ENCODE measurements at regions not wholly inside any gene's neighbourhood (a gene's known extent, or its start where the extent isn't known, plus 50 kb on each side); places are given as distances from the start of the nearest gene placed in this dataset.
A peak's percentile ranks its signal among the peaks of the same experiment; 100 is the strongest.

DNA sequence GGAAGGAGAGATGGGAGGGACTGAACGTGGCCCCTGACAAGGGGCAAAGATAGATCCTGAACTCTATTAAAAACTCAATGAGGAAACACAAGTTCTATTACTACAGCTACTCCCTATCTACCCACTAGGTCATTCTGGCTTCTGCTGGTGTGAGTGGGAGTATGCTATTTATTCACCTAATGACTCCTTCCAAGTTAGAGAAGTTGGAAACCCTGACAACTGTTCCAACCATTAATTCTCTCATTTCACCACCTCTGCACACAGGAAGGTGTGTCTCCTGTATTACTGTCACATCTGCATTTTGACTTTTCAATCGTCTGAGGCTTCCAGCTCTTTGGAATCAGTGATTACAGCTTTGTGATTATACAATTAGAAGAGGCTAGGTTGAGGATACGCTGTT lies 169.4 kb upstream of the ADO start:
- Histone ChIP-seq H3K36me3 (ENCODE audit: control insufficient read depth in 4 of 4, insufficient read depth in 4 of 4, low read length in 4 of 4) (no peaks in the 10 kb centered on the region), H3K27ac (ENCODE audit: low read depth in 1 of 2, low read length in 1 of 2) (peak overlapping the region in 1 of 2 donors; percentile 34), H3K27me3 (ENCODE audit: control insufficient read depth in 3 of 3, insufficient read depth in 3 of 3, low read length in 2 of 3) (no peaks in the 10 kb centered on the region), H3K4me3 (no peak overlapping the region), H3K9ac (ENCODE audit: insufficient read depth in 1 of 2, low read length in 2 of 2) (no peak overlapping the region), H3K4me1 (ENCODE audit: control insufficient read depth in 5 of 5, insufficient read depth in 5 of 5, low read length in 5 of 5) (peaks cover 6 to 30% (median 20%) of the 10 kb centered on the region in 5 donors), H3K9me3 (ENCODE audit: control insufficient read depth in 4 of 4, insufficient read depth in 3 of 4, low read length in 3 of 4) (peaks cover 0 to 2% (median 0%) of the 10 kb centered on the region in 4 donors)
- 80 to 86% methylated on average over 3 of the region's 3 CpGs for WGBS, 2 donors
- no peak for DNase-seq
- ATAC-seq (ENCODE audit: insufficient read depth, low FRiP score): no peak
- TF ChIP-seq, protein P1, sequence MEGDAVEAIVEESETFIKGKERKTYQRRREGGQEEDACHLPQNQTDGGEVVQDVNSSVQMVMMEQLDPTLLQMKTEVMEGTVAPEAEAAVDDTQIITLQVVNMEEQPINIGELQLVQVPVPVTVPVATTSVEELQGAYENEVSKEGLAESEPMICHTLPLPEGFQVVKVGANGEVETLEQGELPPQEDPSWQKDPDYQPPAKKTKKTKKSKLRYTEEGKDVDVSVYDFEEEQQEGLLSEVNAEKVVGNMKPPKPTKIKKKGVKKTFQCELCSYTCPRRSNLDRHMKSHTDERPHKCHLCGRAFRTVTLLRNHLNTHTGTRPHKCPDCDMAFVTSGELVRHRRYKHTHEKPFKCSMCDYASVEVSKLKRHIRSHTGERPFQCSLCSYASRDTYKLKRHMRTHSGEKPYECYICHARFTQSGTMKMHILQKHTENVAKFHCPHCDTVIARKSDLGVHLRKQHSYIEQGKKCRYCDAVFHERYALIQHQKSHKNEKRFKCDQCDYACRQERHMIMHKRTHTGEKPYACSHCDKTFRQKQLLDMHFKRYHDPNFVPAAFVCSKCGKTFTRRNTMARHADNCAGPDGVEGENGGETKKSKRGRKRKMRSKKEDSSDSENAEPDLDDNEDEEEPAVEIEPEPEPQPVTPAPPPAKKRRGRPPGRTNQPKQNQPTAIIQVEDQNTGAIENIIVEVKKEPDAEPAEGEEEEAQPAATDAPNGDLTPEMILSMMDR (IDR thresholded peaks at IDR 0.05; ENCODE audit: control extremely low read depth, extremely low read depth): no peak

DNA sequence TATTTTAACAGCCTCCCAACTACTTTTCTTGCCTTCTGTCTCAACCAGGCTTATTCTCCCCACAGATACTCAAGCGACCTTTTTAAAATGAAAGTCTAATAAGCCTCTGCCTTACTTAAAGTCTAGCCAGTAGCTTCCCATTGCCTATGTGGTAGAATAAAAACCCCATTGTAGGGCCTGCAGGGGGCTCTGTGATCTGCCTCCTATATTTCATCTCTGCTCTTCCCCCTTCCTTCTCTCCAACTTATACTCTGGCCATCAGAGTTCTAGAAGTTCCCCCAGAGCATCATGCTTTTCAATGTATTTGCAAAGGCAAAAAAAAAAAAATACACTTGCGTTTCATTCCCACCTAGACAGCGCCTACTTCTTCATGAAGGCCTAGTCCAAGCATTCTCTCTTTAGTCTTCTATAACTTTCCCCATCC lies 167.7 kb upstream of the ADO start:
- no peak overlapping the region for H3K4me3 ChIP-seq
- ATAC-seq (ENCODE audit: insufficient read depth, low FRiP score) (no peak), DNase-seq (peak in 1 of 3 donors; percentile 34)
- peak overlapping the region in 1 of 2 donors; percentile 93 for H3K27ac ChIP-seq (ENCODE audit: low read depth in 1 of 2, low read length in 1 of 2)
- peaks cover 6 to 40% (median 20%) of the 10 kb centered on the region in 5 donors for H3K4me1 ChIP-seq (ENCODE audit: control insufficient read depth in 5 of 5, insufficient read depth in 5 of 5, low read length in 5 of 5)
- H3K27me3 ChIP-seq (ENCODE audit: control insufficient read depth in 3 of 3, insufficient read depth in 3 of 3, low read length in 2 of 3): no peaks in the 10 kb centered on the region
- no peaks in the 10 kb centered on the region for H3K36me3 ChIP-seq (ENCODE audit: control insufficient read depth in 4 of 4, insufficient read depth in 4 of 4, low read length in 4 of 4)
- H3K9me3 ChIP-seq (ENCODE audit: control insufficient read depth in 4 of 4, insufficient read depth in 3 of 4, low read length in 3 of 4): peaks cover 0 to 2% (median 0%) of the 10 kb centered on the region in 4 donors
- TF ChIP-seq, protein P1 (IDR thresholded peaks at IDR 0.05; ENCODE audit: control extremely low read depth, extremely low read depth): no peak
- WGBS, 2 donors: 71 to 73% methylated on average over 3 of the region's 3 CpGs
- peak overlapping the region in 1 of 2 donors; percentile 71 for H3K9ac ChIP-seq (ENCODE audit: insufficient read depth in 1 of 2, low read length in 2 of 2)

DNA sequence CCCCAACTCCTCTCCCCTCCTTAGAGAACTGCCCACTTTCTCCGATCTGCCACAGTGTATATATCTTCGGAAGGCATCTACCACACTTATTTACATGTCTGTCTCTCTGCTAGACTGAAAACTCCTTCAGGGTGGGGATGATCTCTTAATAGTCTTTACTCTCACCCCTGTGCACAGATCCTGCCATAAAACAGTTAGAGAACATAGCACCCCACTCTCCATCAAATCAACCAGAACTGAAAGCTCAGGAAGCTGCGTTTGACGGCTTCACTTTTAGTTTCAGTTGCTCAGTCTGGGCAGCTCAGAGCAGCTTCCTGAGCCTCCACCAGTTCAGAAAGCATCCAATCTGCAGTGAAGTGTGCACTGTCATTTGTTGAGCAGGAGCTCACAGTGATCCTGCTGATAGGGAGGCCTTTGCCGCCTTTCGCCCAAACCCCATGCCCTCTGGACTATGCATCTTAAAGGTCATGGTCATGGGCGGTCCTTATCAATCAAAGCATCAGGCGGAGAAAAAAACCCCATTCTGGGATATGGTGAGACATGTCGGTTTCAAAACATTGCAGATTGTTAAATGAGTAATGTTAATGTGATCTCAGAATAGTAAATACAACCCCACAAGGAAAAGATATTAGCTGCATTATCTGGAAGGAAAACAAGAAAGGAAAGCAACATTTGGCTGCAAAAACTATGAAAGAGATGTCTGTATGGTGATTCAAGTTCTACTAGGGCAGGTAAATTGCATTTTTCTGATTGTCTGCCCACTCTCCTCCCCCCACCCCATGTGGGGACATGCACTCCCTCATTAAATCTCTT lies 167.1 kb upstream of the ADO start:
- 17 to 30% methylated on average over 9 of the region's 9 CpGs for WGBS, 2 donors
- peak overlapping the region in 1 of 2 donors; percentile 71 for H3K9ac ChIP-seq (ENCODE audit: insufficient read depth in 1 of 2, low read length in 2 of 2)
- peak overlapping the region; percentile 70 to 93 for H3K27ac ChIP-seq (ENCODE audit: low read depth in 1 of 2, low read length in 1 of 2)
- DNase-seq (peak; percentile 35 to 77 (median 68)), ATAC-seq (ENCODE audit: insufficient read depth, low FRiP score) (peak; percentile 30)
- H3K4me1 ChIP-seq (ENCODE audit: control insufficient read depth in 5 of 5, insufficient read depth in 5 of 5, low read length in 5 of 5): peaks cover 3 to 40% (median 15%) of the 10 kb centered on the region in 5 donors
- H3K36me3 ChIP-seq (ENCODE audit: control insufficient read depth in 4 of 4, insufficient read depth in 4 of 4, low read length in 4 of 4): no peaks in the 10 kb centered on the region
- H3K4me3 ChIP-seq: no peak overlapping the region
- no peaks in the 10 kb centered on the region for H3K27me3 ChIP-seq (ENCODE audit: control insufficient read depth in 3 of 3, insufficient read depth in 3 of 3, low read length in 2 of 3)
- TF ChIP-seq, protein P1 (IDR thresholded peaks at IDR 0.05; ENCODE audit: control extremely low read depth, extremely low read depth): no peak
- H3K9me3 ChIP-seq (ENCODE audit: control insufficient read depth in 4 of 4, insufficient read depth in 3 of 4, low read length in 3 of 4): peaks cover 0 to 2% (median 0%) of the 10 kb centered on the region in 4 donors
